ENCODE measurements at regions not wholly inside any gene's neighbourhood (a gene's known extent, or its start where the extent isn't known, plus 50 kb on each side); places are given as distances from the start of the nearest gene placed in this dataset.
"Not testable (repeated sequence)": the region's sequence is repeated elsewhere in the genome, so short reads cannot be mapped to it uniquely, and the experiment has no call there.

GRCh38 chr4:119962631-119963030, 104.0 kb downstream of the MAD2L1 start:
- H3K4me1 ChIP-seq = no peaks in the 10 kb centered on the region

DNA sequence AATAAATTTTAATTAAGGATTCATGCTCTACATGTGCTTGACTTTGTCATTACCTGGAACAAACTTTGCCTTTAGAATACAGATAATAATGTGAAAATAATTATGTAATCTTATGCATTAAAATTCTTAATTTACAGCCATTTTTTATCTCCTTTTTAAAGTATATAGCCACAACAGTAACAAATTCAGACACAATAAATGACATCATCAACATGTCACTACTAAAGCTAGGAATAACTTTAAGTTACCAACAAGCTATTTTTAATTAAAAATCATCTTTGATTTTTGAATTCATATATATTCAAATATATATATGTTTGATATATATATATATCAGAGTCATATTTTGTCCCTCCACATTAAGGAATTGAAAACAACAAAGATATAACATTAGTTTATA, 107.7 kb downstream of the MAD2L1 start:
- H3K4me1 ChIP-seq = no peaks in the 10 kb centered on the region
- TF ChIP-seq, protein P1, sequence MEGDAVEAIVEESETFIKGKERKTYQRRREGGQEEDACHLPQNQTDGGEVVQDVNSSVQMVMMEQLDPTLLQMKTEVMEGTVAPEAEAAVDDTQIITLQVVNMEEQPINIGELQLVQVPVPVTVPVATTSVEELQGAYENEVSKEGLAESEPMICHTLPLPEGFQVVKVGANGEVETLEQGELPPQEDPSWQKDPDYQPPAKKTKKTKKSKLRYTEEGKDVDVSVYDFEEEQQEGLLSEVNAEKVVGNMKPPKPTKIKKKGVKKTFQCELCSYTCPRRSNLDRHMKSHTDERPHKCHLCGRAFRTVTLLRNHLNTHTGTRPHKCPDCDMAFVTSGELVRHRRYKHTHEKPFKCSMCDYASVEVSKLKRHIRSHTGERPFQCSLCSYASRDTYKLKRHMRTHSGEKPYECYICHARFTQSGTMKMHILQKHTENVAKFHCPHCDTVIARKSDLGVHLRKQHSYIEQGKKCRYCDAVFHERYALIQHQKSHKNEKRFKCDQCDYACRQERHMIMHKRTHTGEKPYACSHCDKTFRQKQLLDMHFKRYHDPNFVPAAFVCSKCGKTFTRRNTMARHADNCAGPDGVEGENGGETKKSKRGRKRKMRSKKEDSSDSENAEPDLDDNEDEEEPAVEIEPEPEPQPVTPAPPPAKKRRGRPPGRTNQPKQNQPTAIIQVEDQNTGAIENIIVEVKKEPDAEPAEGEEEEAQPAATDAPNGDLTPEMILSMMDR (IDR thresholded peaks at IDR 0.05) = no peak
- H3K27me3 ChIP-seq = no peaks in the 10 kb centered on the region
- H3K27ac ChIP-seq = no peak overlapping the region
- no peaks in the 10 kb centered on the region for H3K9me3 ChIP-seq
- DNase-seq (ENCODE audit: low spot score in 2 of 2) = no peak
- H3K36me3 ChIP-seq = no peaks in the 10 kb centered on the region
- intact Hi-C loops (cut with DNase I) = no loop called here
- H3K4me3 ChIP-seq = no peak overlapping the region

More at GRCh38 chr4:119962631-119963030, 104.0 kb downstream of the MAD2L1 start:
- DNase-seq (ENCODE audit: low spot score in 2 of 2) = no peak
- H3K9me3 ChIP-seq = no peaks in the 10 kb centered on the region
- TF ChIP-seq, protein P1 (IDR thresholded peaks at IDR 0.05) = no peak
- H3K27ac ChIP-seq = no peak overlapping the region
- no peaks in the 10 kb centered on the region for H3K36me3 ChIP-seq
- H3K4me3 ChIP-seq = no peak overlapping the region
- intact Hi-C loops (cut with DNase I) = no loop called here
- H3K27me3 ChIP-seq = no peaks in the 10 kb centered on the region

GRCh38 chr4:119955256-119955655, 111.4 kb downstream of the MAD2L1 start:
- no peak overlapping the region for H3K4me3 ChIP-seq

GRCh38 chr4:119954487-119954886, 112.2 kb downstream of the MAD2L1 start:
- H3K27me3 ChIP-seq; intact Hi-C loops (cut with DNase I); DNase-seq (ENCODE audit: low spot score in 2 of 2); H3K36me3 ChIP-seq; H3K4me3 ChIP-seq; H3K9me3 ChIP-seq; H3K27ac ChIP-seq; H3K4me1 ChIP-seq: not testable (repeated sequence)

More at GRCh38 chr4:119955256-119955655, 111.4 kb downstream of the MAD2L1 start:
- no peak overlapping the region for H3K27ac ChIP-seq
- no peaks in the 10 kb centered on the region for H3K4me1 ChIP-seq
- DNase-seq (ENCODE audit: low spot score in 2 of 2) = no peak
- intact Hi-C loops (cut with DNase I) = no loop called here
- TF ChIP-seq, protein P1 (IDR thresholded peaks at IDR 0.05) = no peak
- H3K27me3 ChIP-seq = no peaks in the 10 kb centered on the region
- no peaks in the 10 kb centered on the region for H3K36me3 ChIP-seq
- no peaks in the 10 kb centered on the region for H3K9me3 ChIP-seq

DNA sequence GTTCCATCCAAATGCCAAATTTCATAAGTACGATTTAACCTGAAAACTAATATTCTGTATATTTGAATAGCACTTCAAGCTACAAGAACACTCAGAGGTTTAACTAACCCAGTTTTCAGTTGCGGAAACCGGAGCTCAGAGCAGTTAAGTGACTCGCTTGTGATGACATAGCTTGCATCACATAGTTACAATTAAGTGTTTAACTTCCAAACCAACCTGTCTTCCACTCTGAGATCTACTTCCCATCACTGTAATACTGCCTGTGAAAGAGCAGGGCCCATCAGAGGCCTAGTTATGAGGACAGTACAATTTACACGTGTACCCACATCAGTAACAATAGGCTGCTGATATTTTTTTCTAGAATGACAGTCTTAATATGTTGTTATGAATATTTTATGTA, 120.3 kb downstream of the MAD2L1 start:
- intact Hi-C loops (cut with DNase I) = no loop called here
- H3K9me3 ChIP-seq = no peaks in the 10 kb centered on the region
- H3K27me3 ChIP-seq = no peaks in the 10 kb centered on the region
- no peak overlapping the region for H3K4me3 ChIP-seq
- H3K27ac ChIP-seq = no peak overlapping the region
- no peaks in the 10 kb centered on the region for H3K4me1 ChIP-seq
- TF ChIP-seq, protein P1 (IDR thresholded peaks at IDR 0.05) = no peak
- no peaks in the 10 kb centered on the region for H3K36me3 ChIP-seq
- no peak for DNase-seq (ENCODE audit: low spot score in 2 of 2)

GRCh38 chr4:119942806-119943205, 123.8 kb downstream of the MAD2L1 start:
- Histone ChIP-seq H3K27ac (no peak overlapping the region), H3K9me3 (no peaks in the 10 kb centered on the region), H3K27me3 (no peaks in the 10 kb centered on the region), H3K4me1 (peaks cover 0 to 15% of the 10 kb centered on the region in 2 donors), H3K36me3 (no peaks in the 10 kb centered on the region), H3K4me3 (no peak overlapping the region)
- intact Hi-C loops (cut with DNase I) = no loop called here
- TF ChIP-seq, protein P1 (IDR thresholded peaks at IDR 0.05) = no peak
- DNase-seq (ENCODE audit: low spot score in 2 of 2) = no peak
